ENCODE measurements at regions not wholly inside any gene's neighbourhood (a gene's known extent, or its start where the extent isn't known, plus 50 kb on each side); places are given as distances from the start of the nearest gene placed in this dataset.
"Not testable (repeated sequence)": the region's sequence is repeated elsewhere in the genome, so short reads cannot be mapped to it uniquely, and the experiment has no call there.

DNA sequence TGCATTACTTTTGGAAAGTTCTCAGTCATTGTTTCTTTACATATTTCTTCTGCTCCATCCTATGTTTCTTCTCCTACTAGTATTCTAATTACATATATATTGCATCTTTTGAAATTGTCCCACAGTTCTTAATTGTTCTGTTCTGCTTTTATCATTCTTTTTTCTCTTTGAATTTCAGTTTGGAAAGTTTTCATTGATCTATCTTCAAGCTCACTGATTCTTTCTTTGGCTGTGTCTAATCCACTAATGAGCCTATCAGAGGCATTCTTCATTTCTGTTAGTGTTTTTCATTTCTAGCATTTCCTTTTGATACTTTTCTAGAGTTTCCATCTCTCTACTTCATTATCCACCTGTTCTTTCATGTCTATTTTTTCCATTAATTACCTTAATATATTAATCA is 159.0 kb upstream of the KCNJ15 start:
- in situ Hi-C loops (cut with MboI; ENCODE audit: low sequenced_read_pairs): no loop called here

DNA sequence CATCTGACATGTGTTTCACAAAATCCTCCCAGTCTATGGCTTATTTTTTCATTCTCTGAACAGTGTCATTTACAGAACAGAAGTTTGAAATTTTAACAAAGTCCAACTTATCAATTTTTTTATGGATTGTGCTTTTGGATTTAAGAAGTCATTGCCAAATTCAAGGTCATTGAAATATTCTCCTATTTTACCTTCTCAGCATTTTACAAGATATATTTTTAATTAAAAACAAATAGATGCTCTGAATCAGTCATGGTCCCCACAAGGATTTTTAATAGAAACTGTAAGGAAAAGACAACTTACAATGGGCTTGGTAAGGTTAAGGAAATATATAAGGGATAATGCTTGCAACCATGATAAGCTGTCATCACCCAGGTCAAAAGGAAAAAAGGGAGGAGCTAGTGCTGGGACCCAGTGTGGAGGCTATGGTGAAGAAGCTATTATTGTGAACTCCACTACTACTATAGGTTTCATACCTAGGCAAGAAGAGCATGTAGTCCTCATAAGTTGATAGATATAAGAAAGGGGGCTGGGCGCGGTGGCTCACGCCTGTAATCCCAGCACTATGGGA is 144.5 kb upstream of the KCNJ15 start:
- in situ Hi-C loops (cut with MboI; ENCODE audit: low sequenced_read_pairs): no loop called here

DNA sequence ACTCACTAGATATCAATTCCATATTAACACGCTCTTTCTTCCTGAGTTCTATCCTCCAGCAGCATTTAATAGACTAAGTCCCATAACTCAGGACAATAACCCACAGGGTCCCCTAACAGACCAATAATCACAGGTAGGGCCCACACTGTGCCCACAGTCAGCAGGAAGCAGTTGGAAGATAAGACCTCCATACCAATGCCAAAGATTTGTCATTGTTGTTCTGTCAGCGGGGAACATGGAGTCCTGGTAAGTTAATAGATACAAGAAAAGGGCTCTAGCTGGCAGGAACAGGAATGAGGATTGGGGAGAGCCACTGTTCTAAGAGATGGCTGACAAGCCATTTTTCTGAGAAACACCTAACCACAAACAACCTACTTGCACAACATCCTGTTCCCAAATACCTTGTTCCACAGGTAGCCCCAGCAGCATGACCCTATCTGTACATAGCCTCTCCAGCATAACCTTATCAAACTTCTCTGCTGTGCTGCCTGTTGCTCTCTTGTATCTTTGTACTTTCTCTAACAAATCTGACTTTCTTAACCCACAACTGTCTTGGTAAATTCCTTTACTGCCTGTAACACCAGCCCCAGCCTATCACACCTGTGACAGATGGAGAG is 142.0 kb upstream of the KCNJ15 start:
- in situ Hi-C loops (cut with MboI; ENCODE audit: low sequenced_read_pairs): no loop called here

DNA sequence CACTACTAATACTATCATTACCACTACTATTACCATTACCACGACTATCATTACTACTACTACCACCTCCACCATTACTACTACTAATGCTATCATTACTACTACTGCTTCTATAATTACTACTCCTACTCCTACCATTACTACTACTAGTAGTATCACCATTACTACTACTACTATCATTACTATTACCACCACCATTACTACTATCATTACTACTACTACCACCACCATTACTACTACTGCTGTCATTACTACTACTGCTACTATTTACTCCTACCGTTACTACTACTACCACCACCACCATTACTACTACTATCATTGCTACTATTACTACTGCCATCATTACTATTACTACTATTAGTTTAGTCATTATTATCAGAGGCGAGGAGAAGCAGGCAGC is 140.9 kb upstream of the KCNJ15 start:
- in situ Hi-C loops (cut with MboI; ENCODE audit: low sequenced_read_pairs): no loop called here

DNA sequence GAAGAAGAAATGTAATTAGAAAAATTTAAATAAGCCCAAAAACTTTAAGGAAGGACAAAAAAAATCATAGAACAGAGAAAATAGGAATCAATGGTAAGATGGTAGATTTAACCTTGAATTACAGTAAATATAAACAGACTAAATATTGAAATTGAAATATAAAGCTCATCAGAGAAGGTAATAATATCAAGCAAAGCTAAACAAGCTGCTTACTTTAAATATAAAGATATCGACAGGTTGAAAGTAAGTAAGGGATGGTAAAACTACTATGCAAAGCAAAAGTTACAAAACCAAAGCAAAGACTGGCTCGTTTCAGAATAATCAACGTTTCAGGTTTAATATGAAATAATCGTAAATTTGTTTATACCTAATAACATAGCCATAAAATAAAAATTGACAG is 137.0 kb upstream of the KCNJ15 start:
- in situ Hi-C loops (cut with MboI; ENCODE audit: low sequenced_read_pairs): no loop called here

DNA sequence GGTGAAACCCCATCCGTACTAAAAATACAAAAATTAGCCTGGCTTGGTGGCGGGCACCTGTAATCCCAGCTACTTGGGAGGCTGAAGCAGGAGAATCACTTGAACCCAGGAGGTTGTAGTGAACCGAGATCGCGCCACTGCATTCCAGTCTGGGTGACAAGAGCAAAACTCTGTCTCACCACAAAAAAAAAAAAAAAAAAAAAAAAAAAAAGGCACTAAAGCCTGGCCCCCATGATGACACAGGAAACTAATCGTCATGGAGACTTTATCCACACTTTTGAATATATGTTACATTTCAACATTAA is 136.2 kb upstream of the KCNJ15 start:
- in situ Hi-C loops (cut with MboI; ENCODE audit: low sequenced_read_pairs): not testable (repeated sequence)

DNA sequence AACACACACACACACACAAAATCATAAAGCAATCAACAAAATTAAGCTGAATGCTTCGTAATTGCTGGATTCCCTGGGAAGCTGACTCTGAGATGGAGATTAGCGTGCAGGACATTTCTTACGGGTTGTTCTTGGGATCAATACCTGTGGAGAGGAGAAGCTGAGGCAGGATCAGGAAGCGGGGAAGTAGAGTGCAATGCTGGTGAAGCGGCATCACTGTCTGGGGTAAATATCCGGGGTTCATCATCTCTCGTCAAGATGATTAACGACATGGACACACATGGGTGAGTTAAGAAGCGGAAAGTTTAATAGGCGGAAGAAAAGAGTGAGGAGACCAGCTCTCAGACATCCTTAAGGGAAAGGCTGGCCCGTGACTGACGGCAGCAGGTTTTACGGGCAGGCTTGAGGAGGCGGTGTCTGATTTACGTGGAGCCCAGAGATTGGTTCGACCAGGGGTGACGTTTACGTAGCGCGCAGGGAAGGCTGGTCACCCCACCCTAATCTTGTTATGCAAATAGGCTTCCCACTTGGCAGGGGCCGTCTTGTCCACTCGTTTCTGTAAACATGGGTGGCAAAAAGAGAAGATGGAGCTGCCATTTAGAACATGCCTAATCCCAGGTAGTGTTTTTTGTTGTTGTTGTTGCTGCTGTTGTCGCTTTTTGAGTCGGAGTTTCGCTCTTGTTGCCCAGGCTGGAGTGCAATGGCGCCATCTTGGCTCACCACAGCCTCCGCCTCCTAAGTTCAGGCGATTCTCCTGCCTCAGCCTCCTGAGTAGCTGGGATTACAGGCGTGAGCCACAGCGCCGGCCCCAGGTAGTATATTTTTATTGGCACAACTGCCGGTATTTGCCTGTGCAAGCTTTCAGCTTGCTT is 135.6 kb upstream of the KCNJ15 start:
- in situ Hi-C loops (cut with MboI; ENCODE audit: low sequenced_read_pairs): no loop called here

DNA sequence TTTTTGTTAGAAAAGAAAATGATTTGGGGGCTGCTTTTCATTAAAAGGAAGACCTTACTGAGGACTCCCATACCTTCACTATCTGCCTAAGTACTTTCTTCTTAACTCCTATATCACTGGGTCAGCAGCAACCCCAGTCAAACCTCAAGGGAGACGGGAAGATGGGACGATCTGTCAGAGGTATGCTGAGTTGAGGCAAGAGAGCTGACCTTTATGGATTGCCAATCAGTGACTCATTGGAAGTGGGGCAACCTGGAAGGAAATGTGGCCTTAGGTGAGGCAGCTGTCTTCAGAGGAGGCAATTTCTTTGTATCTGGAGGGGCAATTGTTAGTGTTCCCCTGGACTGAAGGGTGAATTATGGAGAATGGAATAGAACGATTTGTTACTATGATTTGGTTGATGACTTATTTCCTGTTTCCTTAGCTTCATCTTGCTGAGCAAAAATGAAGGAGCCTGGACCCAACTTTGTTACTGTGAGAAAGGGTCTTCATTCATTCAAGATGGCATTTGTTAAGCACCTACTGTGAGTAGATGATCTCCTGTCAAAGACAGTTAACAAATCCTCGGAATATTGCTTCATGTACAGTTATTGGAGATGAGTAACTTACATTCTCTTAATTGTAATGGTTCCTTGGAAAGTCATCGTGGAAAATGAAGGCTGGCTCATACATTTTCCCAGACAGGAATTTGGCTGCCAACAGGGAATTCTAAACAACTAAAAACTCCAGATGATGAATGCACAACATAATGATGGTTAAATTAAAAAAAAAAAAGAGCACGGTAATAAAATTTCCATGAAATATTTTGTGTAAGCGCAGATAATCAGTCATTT is 134.7 kb upstream of the KCNJ15 start:
- in situ Hi-C loops (cut with MboI; ENCODE audit: low sequenced_read_pairs): no loop called here

DNA sequence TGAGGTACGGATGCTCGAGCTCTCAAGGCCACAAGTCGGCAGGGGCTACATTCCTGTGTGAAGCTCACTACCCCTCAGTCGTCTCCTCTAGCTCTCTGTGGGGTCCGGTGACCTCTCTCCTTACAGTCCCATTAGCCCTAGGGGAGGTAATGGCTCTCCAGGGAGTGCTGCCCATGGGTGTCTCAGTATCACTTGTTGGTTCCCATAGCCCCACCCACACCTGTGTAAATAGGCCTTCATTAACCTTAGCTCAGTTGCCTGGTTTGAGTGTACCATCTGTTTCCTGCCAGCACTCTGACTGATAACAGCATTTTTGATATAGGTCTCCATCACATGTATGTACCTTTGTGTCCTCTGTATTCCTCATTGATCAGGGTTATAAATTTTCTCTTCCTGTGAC is 133.2 kb upstream of the KCNJ15 start:
- in situ Hi-C loops (cut with MboI; ENCODE audit: low sequenced_read_pairs): no loop called here

DNA sequence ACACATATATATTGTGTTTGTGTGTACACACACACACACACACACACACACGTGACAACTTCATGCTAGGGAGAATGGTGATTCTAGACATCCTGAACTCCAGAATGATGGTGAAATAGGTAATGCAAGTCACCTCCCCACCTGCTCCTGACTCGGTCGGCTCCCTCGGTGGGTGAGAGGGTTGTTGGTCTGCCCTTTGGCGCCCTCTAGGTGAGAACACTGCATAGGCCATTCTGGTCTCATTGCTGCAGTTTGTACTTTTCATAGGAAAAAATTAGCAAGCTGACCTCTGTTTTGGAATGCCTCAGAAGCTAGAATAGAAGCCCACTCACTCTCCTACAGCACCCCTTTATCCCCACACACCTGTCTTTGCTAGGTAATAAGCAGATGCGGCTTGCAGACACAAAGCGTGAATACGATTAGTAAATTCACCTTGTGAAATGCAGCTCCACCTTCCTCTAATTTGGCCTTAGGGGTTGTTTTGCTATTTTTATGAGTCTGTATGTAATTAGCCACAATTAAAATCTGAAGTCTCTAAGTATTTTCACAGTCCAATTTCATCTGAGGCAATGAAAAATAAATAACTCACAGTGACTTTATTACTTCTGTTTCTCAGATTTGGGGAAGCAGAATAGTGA is 130.0 kb upstream of the KCNJ15 start:
- in situ Hi-C loops (cut with MboI; ENCODE audit: low sequenced_read_pairs): loop anchor here (25.0 kb wide), 1 partner anchor 414 kb away; no protein-coding TSS in a partner anchor

DNA sequence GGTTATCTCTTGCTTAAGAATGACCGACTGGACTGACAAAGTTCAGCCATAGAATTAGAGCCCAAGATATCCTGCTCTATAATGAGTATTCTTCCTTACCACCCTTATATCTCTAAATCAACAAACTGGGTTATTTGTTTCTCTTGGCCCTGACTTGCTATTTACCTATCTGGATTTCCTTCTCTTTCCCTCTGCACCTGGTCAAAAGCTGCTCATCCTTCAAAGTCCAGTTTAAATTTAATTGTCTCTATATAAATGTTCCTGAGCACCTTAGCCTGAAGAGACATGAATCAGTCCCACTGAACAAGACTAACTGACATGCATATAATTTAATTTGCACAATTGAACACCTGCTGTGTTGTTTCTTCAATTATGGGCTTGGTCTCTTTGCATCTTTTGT is 127.1 kb upstream of the KCNJ15 start:
- in situ Hi-C loops (cut with MboI; ENCODE audit: low sequenced_read_pairs): loop anchor here (25.0 kb wide), 1 partner anchor 417 kb away; no protein-coding TSS in a partner anchor

DNA sequence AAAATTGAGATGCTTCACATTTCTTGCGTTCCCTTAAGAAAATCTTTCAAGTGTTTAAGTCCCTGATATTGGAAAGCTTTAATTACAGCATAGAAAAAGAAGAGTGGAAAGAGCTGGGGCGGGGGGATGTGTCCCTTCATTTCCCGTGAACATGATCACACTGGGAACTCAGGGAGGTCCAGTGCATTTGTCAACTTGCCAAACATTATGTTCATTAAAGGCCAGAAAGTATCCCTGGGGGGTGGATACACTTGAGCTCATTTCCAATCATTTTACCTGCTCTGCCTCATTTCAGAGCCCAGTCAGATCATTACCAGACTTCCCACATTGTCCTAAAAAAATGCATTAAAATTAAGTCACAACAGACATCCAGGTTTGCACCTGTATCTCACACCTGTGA is 123.6 kb upstream of the KCNJ15 start:
- in situ Hi-C loops (cut with MboI; ENCODE audit: low sequenced_read_pairs): loop anchor here (25.0 kb wide), 1 partner anchor 421 kb away; no protein-coding TSS in a partner anchor

DNA sequence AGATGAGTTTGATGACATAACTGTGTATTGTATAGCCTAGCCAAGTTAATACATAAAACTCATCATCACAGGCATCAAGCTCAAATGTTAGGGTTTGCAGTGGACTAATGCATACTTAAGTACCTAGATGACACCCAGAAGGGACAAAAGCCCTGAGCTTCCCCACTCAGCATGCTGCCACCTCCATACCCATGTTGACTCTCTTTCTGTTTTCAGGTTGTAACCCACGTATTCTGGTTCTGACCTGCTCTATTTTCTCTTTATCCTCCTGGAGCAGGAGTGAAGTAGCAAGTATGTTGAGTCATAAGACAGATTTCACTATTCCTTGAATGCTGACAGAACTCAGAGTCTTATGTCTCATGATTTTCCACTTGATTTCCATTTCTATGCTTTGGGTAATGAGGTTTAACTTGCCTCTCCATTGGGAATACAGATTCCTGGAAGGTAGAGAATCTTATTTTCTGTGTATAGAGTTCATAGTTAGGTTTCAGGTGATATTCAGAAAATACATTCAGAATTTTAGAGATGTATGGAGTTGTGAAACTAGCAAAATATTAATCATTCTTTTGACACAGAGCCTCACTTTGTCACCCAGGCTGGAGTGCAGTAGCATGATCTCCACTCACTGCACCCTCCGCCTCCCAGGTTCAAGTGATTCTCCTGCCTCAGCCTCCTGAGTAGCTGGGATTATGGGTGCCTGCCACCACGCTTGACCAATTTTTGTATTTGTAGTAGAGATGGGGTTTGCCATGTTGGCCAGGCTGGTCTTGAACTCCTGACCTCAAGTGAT is 122.5 kb upstream of the KCNJ15 start:
- in situ Hi-C loops (cut with MboI; ENCODE audit: low sequenced_read_pairs): loop anchor here (25.0 kb wide), 1 partner anchor 422 kb away; no protein-coding TSS in a partner anchor

DNA sequence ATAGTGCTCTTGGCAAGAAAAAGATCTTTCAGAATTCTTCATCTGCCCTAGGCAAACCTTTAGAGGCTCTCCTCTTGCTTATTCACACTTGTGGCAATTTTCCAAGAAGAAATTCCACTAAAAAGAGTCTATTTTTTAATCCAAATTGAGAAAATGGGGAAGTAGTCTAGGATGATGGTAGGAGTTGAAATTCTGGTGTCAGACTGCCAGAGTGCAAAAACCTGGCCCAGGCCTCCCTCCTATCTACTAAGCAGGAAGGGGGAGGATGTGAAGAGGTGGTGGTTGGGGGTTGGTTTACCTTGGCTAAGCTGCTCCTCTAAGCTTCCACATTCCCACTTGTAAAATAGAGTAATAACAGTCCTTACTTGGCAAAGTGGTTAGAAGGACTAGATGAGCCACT is 120.6 kb upstream of the KCNJ15 start:
- in situ Hi-C loops (cut with MboI; ENCODE audit: low sequenced_read_pairs): loop anchor here (25.0 kb wide), 1 partner anchor 424 kb away; no protein-coding TSS in a partner anchor

DNA sequence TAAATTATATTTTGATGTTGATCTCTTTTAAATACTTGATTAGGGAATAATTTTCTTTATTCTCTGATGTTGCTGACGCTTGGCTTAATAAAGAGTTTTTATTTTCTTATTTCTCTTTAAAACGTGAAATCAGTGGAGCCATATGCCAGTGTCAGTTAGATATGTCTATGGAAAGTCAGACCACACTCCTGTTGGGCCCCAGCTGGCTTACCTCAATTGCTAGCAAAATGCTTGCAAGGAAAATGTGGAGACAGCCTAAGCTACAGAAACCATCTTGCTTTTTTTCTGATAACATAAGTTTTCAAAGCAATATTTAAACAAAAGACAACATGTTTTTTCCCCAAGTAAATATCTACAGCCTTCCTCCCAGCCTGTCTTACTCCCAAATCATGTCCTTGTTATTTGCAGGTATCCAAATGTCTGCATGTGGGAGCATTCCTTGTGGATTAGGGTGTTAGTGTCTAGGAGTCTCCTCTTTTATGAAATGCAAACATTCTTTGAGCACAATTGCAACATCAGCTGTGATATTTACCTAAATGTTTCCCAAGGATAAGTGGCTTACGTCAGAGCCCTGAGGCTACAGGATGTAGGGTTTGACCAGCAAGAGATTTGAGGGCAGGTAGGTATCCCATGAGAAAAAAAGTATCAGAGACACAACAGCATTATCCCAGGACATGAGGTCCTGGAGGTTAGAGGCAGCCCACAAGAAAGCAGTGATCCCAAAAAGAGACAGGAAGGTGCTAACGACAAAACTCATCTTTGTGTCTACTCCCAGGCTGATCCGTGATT is 117.2 kb upstream of the KCNJ15 start:
- in situ Hi-C loops (cut with MboI; ENCODE audit: low sequenced_read_pairs): loop anchor here (25.0 kb wide), 1 partner anchor 427 kb away; no protein-coding TSS in a partner anchor

DNA sequence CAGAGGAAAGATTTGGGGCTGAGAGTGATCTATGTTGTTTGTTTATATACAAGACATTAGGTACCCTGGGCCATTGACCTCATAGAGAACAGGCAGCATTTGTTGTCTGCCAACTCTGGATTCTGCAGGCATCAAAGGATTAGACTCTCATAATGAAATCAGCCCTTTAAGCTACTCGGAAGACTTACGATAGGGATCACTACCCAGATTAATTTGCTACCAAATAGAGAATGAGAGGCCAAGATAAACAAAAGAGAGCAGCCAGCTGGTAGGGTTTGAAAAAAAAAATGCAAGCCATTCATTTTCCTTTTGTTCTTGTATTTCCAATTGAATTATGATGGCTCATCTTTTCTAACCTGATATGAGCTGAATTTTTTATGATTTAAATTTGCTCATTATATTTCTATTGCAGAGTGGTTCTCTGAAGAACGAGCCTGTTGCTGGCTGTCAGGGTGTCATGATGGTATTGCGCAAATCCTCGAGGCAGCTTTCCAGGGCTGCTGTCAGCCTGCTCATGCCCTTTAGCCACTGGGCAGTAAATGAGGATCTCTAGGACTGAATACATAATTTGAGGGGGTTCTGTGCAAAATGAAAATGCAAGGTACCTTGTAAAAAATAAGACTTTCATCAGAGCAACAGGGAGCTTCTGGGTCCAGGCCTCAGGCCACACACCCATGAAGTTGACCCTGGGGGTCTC is 116.4 kb upstream of the KCNJ15 start:
- in situ Hi-C loops (cut with MboI; ENCODE audit: low sequenced_read_pairs): loop anchor here (25.0 kb wide), 1 partner anchor 428 kb away; no protein-coding TSS in a partner anchor

DNA sequence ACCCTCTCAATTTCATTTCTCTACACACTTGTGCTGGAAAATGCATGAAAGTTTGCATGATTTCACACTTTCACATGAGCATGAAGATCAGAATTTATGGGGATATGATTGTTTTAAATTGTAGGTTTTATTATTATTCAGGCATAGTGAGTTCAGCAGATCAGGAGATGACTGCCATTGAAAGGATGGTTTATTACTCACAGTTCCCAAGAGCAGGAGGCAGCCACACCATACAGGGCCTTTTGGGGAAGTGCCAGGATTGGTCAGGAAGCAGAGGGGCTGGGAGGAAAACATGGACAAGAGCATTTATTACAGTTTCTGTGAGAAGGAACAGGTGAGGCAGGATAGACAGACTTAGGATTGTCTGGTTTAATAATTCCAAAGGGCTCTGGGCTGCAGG is 114.6 kb upstream of the KCNJ15 start:
- in situ Hi-C loops (cut with MboI; ENCODE audit: low sequenced_read_pairs): loop anchor here (25.0 kb wide), 1 partner anchor 430 kb away; no protein-coding TSS in a partner anchor

DNA sequence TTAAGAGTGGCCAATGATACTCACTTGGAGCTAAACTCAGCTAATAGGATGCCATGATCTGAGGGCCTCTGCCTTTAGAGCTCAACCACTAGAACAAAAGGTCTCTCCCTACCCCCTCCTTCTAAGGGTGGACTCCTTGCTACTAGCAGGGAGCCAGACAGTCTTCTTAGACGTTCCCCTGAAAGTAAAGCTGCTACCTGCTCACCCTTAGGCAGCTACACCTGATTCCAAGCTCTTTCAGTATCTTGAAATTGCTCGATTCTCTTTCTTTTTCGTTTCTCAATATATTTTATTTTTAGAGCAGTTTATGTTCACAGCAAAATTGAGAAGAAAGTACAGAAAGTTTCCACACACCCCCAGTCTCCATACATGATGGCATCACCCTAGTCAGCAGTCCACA is 112.6 kb upstream of the KCNJ15 start:
- in situ Hi-C loops (cut with MboI; ENCODE audit: low sequenced_read_pairs): loop anchor here (25.0 kb wide), 1 partner anchor 432 kb away; no protein-coding TSS in a partner anchor
